ELR (cell line): ENCODE measurements at regions not wholly inside any gene's neighbourhood (a gene's known extent, or its start where the extent isn't known, plus 50 kb on each side); places are given as distances from the start of the nearest gene placed in this dataset.

Experiments used
- DNase-seq: peaks from one replicate; pipeline ENCODE4 v3.0.0-alpha.2; 2015; ENCODE audit warnings: low read depth

- DNase-seq = peak; percentile 1
Observed at GRCh38 chr2:16005816-16006536, 65.6 kb downstream of the MYCN start.

DNA sequence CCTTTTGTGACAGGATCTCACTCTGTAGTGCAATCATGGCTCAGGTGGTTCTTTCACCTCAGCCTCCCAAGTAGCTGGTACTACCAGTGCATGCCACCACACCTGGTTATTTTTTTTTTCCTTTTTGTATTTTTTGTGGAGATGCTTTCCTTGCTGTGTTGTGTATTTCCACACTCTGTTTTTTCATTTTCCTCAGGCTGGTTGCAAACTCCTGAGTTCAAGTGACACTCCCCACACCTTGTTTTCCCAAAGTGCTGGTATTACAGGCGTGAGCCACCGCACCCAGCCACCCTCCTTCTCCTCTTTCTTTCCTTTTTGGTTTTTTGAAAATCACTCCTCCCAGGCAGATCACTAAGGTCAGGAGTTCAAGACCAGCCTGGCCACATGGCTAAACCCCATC, 65.0 kb downstream of the MYCN start:
- DNase-seq = no peak

GRCh38 chr2:16003809-16004208, 63.5 kb downstream of the MYCN start:
- no peak for DNase-seq

DNA sequence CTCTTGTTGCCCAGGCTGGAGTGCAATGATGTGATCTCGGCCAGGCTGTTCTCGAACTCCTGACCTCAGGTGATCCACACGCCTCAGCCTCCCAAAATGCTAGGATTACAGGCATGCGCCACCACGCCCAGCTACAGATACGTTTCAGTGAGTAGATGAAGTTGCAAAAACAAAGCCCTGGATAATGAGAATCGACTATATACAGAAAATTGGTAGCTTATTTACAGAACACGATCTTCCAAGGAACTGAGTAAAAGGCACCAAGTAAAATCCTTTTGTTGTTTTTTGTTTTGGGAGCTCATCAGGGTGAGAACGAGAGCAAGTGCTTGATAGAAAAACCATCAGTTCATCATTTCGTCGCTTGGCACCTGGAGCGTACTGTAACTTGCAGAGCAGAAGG, 62.8 kb downstream of the MYCN start:
- DNase-seq = no peak

DNA sequence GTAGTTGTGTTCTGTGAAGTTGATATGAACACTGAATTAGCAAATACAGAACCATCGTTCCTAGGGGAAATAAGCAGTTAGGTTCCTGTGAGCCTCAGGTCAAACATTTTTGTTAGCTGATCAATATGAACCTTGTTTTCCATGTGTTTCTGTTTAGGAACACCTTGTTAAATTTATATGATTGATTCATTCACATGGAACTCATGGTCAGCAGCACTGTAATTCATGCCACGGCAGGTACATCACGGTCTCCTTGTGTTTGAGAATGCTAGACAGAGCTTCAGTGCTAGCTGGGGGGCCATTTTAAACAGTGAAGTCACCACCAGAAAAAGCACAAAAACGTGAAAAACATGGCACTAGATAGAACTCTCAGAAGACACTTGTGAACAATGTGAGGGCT, 62.2 kb downstream of the MYCN start:
- no peak for DNase-seq

DNA sequence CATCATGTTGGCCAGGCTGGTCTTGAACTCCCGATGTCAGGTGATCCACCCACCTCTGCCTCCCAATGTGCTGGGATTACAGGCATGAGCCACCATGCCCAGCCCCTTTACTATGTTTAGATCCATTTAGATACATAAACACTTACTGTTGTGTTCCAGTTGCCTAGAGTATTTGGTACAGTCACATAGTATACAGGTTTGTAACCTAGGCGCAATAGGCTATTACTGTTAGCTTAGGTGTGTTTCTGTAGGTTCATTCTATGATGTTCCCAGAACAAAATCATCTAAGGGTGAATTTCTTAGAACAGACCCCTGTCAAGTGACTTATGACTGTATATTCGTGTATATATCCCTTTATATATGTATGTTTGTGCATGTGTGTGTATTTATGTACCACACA, 61.8 kb downstream of the MYCN start:
- no peak for DNase-seq

- no peak for DNase-seq
Observed at GRCh38 chr2:16000642-16001041, 60.3 kb downstream of the MYCN start.

DNA sequence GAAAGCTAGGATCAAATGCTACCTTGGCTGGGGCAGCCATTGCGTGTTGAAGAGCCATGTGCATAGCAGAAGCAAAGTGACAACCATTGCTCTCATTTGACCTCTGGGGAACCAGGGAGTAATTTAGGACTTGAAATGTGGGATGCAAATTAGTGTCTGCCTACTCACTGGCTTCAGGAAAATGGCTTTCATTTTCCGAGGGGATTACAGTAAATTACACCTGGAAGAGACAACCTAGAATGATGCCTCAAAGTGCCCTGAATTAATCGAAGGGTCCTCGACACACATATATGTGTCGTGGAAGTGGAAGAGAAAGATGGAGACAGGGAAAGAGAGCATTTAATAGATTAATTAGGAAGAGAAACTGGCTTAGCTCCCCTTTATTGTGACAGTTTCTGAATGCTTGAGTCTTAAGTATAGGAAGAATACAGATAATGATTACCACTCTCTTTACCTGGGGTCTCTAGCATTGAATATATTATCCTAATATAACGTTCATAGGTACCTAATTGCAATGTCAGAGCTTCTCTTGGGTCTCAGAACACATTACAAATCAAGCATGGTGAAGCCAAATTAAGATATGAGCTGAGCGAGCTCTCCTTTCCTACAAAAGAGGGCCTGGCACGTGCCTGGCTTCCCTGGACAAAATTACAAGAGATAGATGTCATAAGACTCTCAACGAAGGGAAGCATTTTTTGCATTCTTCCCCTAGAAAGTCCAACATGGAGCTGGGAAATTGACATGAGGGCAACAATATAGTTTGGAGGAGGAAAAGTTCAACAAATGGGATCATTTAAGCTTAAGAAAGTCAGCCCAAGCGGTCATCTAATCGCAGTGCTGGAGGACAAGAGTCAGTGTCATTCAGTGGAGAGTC, 59.5 kb downstream of the MYCN start:
- no peak for DNase-seq

- no peak for DNase-seq
Observed at GRCh38 chr2:15997728-15998280, 57.5 kb downstream of the MYCN start.

DNA sequence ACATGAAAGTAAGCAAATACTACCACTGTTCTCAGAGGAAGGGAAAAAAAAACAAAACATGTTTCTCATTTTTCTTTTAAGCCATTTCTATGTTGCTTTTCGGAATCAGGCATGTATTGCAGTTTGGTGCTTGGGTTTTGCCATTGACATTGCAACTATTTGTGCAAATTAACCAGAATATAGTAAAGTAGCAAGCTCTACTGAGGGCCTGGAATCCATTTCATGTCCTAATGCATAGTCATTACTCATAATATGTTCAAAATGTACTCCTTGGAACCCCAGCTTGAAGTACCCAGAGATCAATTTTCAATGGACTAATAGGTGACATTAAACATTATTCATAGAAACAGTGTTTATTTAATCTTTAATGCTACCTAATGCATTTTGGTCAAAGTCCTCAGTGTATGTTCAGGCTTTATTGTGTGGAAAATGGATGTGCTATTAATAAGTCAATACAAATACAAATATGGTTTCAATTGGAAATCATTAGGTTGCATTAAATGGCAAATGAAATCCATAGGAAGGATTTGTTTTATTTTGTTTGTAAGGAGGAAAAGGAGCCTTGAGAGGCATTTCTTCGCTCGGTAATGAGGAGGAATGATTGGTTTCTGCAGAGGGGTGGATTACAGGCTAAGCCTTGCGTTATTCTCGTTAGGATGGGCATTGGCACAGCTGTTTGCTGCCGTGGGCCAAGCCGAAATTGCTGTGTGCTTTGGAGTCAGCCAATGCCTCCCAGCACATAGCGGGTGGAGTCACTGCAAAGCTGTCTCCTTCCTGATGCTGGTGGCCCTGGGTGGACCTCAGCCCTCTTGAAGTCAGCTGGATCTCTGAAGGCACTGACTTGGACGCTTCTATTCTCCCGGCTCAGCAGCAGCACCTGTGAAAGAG, 56.4 kb downstream of the MYCN start:
- no peak for DNase-seq
